AG04450 (cell line): ENCODE measurements at regions not wholly inside any gene's neighbourhood (a gene's known extent, or its start where the extent isn't known, plus 50 kb on each side); places are given as distances from the start of the nearest gene placed in this dataset.
"Not testable (repeated sequence)": the region's sequence is repeated elsewhere in the genome, so short reads cannot be mapped to it uniquely, and the experiment has no call there.

Source experiments
- CTCF ChIA-PET: fragments of 300-600, 350-600 bp; formaldehyde crosslinking; extraction: SDS; loops from one replicate; lab custom pipeline; 2022; ENCODE audit warnings: antibody characterized with exemption, inconsistent platforms; lab: Charles Lee
- POLR2A ChIA-PET: fragments of 350-600 bp; formaldehyde crosslinking; extraction: SDS; loops from one replicate; lab custom pipeline; 2021; ENCODE audit warnings: antibody characterized with exemption, inconsistent platforms; lab: Yijun Ruan, JAX
- DNase-seq: peaks from one replicate; pipeline ENCODE4 v3.0.0-alpha.2; 2011; ENCODE audit warnings: low read depth, low spot score
- H3K27ac ChIP-seq: one replicate; pipeline ENCODE4 v1.5.1; 2012; ENCODE audit warnings: low read depth, low read length, control low read depth
- H3K27me3 ChIP-seq: one replicate; pipeline ENCODE4 v1.6.0; 2012; ENCODE audit warnings: low read length; ENCODE audit not compliant: control insufficient read depth, insufficient read depth
- H3K4me3 ChIP-seq: 2 replicates; pipeline ENCODE4 v1.5.1; 2011; ENCODE audit warnings: mild to moderate bottlenecking, low read depth, low read length, control low read depth
- H3K9me3 ChIP-seq: 2 replicates; pipeline ENCODE4 v1.5.1; 2012; ENCODE audit warnings: low read length; ENCODE audit not compliant: control insufficient read depth, insufficient read depth
- TF ChIP-seq, protein P1 (sequence below): IDR thresholded peaks from 2 replicates; pipeline ENCODE4 v1.5.1; 2011; ENCODE audit warnings: low read depth, low read length, control low read depth, inconsistent platforms

DNA sequence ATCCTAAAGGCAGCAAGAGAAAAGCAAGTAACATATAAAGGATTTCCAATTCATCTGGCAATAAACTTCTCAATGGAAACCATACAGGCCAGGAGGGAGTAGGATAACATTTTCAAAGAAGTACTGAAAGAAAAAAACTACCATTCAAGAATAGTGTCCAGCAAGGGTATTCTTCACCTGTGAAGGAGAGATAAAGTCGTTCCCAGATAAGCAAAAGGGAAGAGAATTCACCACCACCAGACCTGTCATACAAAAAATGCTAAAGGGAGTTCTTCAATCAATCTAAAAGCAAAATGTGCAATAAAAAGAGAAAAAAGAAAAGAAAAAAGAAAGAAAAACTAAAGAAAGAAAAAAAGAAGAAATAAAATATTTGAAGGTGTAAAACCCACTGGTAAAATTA, 228.9 kb upstream of the AMIGO2 start:
- Histone ChIP-seq H3K27ac (no peak overlapping the region), H3K4me3 (no peak overlapping the region), H3K27me3 (no peaks in the 10 kb centered on the region), H3K9me3 (peaks cover 10% of the 10 kb centered on the region; the same call in 1 of the 2 replicates)
- TF ChIP-seq, protein P1, sequence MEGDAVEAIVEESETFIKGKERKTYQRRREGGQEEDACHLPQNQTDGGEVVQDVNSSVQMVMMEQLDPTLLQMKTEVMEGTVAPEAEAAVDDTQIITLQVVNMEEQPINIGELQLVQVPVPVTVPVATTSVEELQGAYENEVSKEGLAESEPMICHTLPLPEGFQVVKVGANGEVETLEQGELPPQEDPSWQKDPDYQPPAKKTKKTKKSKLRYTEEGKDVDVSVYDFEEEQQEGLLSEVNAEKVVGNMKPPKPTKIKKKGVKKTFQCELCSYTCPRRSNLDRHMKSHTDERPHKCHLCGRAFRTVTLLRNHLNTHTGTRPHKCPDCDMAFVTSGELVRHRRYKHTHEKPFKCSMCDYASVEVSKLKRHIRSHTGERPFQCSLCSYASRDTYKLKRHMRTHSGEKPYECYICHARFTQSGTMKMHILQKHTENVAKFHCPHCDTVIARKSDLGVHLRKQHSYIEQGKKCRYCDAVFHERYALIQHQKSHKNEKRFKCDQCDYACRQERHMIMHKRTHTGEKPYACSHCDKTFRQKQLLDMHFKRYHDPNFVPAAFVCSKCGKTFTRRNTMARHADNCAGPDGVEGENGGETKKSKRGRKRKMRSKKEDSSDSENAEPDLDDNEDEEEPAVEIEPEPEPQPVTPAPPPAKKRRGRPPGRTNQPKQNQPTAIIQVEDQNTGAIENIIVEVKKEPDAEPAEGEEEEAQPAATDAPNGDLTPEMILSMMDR, result no peak
- CTCF ChIA-PET, result interaction anchor here (0.6 to 1.0 kb wide), 3 partner anchors 275 to 1199 kb away, joined by 3 to 4 read pairs (median 3); no protein-coding TSS in a partner anchor
- POLR2A ChIA-PET, result no interaction called here
- no peak for DNase-seq

DNA sequence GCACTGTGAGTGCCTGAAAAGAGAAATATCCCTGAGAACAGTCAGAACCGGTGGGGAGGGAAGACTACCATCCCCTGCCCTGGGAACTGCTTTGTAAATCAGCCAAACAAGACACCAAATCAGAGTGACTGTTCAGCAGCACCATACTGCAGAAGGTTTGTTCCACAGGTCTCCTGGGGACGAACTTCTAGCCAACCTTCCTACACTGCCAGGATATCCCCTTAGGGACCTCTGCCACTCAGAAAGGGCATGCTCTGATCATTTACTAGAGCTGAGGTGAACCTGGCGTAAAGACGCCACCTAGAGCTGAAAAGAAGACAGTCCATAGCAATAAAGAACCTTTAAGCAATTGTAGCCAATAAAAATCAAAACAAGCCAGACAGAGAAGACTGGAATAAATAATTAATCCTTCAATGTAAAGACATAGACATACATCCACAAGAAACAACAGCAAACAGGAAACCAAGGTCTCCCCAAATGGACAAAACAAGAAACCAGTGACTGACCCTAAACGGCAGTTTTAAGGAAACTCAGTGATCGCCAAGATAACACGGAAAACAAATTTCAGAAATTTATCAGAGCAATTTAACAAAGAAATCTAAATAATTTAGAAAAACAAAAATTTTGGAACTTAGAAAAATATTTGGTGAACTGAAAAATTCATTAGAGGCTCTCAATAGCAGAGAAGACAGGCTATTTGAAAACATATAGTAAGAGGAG, 228.1 kb upstream of the AMIGO2 start:
- CTCF ChIA-PET, result interaction anchor here (0.6 to 7.1 kb wide), 4 partner anchors 123 to 275 kb away, joined by 3 to 76 read pairs (median 4); no protein-coding TSS in a partner anchor

DNA sequence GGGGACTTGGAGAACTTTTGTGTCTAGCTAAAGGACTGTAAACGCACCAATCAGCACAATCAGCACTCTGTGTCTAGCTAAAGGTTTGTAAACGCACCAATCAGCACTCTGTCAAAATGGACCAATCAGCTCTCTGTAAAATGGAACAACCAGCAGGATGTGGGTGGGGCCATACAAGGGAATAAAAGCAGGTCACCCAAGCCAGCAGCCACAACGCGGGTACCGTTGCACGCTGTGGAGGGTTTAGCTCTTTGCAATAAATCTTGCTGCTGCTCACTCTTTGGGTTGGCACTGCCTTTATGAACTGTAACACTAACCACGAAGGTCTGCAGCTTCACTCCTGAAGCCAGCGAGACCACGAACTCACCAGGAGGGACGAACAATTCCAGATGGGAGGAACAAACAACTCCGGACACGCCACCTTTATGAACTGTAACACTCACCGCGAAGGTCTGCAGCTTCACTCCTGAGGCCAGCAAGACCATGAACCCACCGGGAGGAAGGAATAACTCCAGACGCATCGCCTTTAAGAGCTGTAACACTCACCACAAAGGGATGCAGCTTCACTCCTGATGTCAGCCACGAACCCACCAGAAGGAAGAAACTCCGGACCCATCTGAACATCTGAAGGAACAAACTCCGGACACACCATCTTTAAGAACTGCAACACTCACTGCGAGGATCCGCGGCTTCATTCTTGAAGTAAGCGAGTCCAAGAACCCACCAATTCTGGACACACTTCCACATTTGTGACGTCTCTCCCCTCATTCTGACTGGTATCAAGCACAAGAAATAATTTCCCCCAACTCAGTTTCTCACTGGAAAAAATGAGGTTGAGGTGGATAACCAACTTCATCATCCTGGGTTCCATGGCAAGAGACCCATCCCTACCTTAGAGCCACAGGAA, 227.3 kb upstream of the AMIGO2 start:
- not testable (repeated sequence) for H3K27ac ChIP-seq, H3K9me3 ChIP-seq, DNase-seq, H3K27me3 ChIP-seq, H3K4me3 ChIP-seq
- POLR2A ChIA-PET, result interaction anchor here (1.0 kb wide), 1 partner anchor 224 kb away, joined by 3 read pairs; no protein-coding TSS in a partner anchor
- CTCF ChIA-PET, result interaction anchor here (0.6 to 7.1 kb wide), 8 partner anchors 11 to 274 kb away, joined by 3 to 76 read pairs (median 4); partner anchors contain the start of genes AMIGO2 and PCED1B

More for the DNA sequence above, 228.1 kb upstream of the AMIGO2 start:
- Histone ChIP-seq H3K4me3 (no peak overlapping the region), H3K27me3 (no peaks in the 10 kb centered on the region), H3K9me3 (peaks cover 10% of the 10 kb centered on the region; the same call in 1 of the 2 replicates), H3K27ac (no peak overlapping the region)
- POLR2A ChIA-PET, result interaction anchor here (1.0 kb wide), 1 partner anchor 225 kb away, joined by 3 read pairs; no protein-coding TSS in a partner anchor
- DNase-seq, result peak; percentile 23
- TF ChIP-seq, protein P1, result peak; percentile 77

DNA sequence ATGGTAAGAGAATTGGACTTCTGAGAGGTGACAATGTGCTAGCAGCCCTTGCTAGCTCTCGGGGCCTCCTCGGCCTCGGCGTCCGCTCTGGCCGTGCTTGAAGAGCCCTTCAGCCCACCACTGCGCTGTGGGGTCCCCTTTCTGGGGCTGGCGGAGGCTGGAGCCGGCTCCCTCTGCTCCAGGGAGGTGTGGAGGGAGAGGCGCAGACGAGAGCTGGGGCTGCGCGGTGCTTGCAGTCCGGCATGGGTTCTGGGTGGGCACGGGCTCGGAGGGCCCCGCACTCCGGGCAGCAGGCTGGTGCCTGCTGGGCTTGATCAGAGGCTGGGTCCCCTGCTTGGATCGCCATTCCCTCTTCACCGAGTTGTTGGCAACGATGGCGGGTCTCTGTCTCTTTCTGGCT, 226.4 kb upstream of the AMIGO2 start:
- TF ChIP-seq, protein P1, result no peak
- no peaks in the 10 kb centered on the region for H3K27me3 ChIP-seq
- CTCF ChIA-PET, result interaction anchor here (1.2 to 7.1 kb wide), 4 partner anchors 11 to 273 kb away, joined by 3 to 76 read pairs (median 5); partner anchors contain the start of genes AMIGO2 and PCED1B
- no peak for DNase-seq
- no peak overlapping the region for H3K4me3 ChIP-seq
- POLR2A ChIA-PET, result no interaction called here
- H3K9me3 ChIP-seq, result peaks cover 10% of the 10 kb centered on the region; the same call in 1 of the 2 replicates
- no peak overlapping the region for H3K27ac ChIP-seq

DNA sequence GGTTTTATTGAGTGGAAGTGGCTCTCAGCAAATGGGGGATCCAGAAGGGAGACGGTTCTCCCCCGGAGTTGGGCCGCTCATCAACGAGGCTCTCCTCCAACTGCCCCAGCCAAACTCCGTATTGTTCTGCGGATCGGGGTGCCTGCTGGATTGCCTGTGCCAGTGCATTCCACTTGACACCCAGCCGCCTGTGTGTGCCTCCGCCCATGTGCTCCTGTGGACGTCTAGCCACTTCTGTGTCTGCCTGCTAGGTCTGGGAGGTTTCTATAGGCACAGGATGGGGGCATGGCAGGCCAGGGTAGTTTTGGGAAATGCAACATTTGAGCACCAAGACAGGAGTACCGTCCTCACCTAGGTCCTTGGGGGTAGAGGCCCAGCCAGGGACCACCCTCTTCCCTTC, 225.7 kb upstream of the AMIGO2 start:
- H3K9me3 ChIP-seq, result peaks cover 10% of the 10 kb centered on the region; the same call in 1 of the 2 replicates
- no peaks in the 10 kb centered on the region for H3K27me3 ChIP-seq
- no peak overlapping the region for H3K27ac ChIP-seq
- H3K4me3 ChIP-seq, result no peak overlapping the region
- CTCF ChIA-PET, result interaction anchor here (7.1 kb wide), 1 partner anchor 272 kb away, joined by 76 read pairs; no protein-coding TSS in a partner anchor
- no peak for DNase-seq
- POLR2A ChIA-PET, result no interaction called here
- TF ChIP-seq, protein P1, result no peak
